ENCODE measurements at regions not wholly inside any gene's neighbourhood (a gene's known extent, or its start where the extent isn't known, plus 50 kb on each side); places are given as distances from the start of the nearest gene placed in this dataset.

DNA sequence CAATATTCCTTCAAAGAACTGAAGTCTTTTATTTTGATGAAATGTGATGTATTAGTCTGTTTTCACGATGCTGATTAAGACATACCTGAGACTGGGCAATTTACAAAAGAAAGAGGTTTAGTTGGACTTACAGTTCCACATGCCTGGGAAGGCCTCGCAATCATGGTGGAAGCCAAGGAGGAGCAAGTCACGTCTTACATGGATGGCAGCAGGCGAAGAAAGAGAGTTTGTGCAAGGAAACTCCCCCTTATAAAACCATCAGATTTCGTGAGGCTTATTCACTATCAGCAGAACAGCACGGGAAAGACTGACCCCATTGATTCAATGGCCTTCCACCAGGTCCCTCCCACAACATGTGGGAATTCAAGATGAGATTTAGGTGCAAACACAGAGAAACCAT, 750.3 kb upstream of the KCND2 start:
- no peak overlapping the region for H3K27ac ChIP-seq (ENCODE audit: low read length)
- TF ChIP-seq EZH2phosphoT487 (IDR thresholded peaks at IDR 0.05; ENCODE audit: low read depth), result no peak
- TF ChIP-seq, protein P1, sequence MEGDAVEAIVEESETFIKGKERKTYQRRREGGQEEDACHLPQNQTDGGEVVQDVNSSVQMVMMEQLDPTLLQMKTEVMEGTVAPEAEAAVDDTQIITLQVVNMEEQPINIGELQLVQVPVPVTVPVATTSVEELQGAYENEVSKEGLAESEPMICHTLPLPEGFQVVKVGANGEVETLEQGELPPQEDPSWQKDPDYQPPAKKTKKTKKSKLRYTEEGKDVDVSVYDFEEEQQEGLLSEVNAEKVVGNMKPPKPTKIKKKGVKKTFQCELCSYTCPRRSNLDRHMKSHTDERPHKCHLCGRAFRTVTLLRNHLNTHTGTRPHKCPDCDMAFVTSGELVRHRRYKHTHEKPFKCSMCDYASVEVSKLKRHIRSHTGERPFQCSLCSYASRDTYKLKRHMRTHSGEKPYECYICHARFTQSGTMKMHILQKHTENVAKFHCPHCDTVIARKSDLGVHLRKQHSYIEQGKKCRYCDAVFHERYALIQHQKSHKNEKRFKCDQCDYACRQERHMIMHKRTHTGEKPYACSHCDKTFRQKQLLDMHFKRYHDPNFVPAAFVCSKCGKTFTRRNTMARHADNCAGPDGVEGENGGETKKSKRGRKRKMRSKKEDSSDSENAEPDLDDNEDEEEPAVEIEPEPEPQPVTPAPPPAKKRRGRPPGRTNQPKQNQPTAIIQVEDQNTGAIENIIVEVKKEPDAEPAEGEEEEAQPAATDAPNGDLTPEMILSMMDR (IDR thresholded peaks at IDR 0.05; ENCODE audit: low read depth, low read length), result no peak
- no peaks in the 10 kb centered on the region for H3K9me3 ChIP-seq (ENCODE audit: insufficient read depth, low read length)
- H3K36me3 ChIP-seq (replicated peaks; ENCODE audit: low read depth, low read length), result no peaks in the 10 kb centered on the region
- H3K9ac ChIP-seq (ENCODE audit: low read length), result no peak overlapping the region
- no peaks in the 10 kb centered on the region for H3K79me2 ChIP-seq (ENCODE audit: low read length)
- no peak overlapping the region for H2AFZ ChIP-seq (ENCODE audit: low read depth, low read length)
- peaks cover 3% of the 10 kb centered on the region; the same call in 1 of the 2 replicates for H3K4me1 ChIP-seq (ENCODE audit: low read length)
- no peaks in the 10 kb centered on the region for H3K27me3 ChIP-seq (ENCODE audit: low read depth, low read length)
- H3K4me3 ChIP-seq (ENCODE audit: low read length), result no peak overlapping the region
- H3K4me2 ChIP-seq (ENCODE audit: low read length), result no peak overlapping the region
- H4K20me1 ChIP-seq (ENCODE audit: insufficient read depth, low read length), result no peaks in the 10 kb centered on the region

DNA sequence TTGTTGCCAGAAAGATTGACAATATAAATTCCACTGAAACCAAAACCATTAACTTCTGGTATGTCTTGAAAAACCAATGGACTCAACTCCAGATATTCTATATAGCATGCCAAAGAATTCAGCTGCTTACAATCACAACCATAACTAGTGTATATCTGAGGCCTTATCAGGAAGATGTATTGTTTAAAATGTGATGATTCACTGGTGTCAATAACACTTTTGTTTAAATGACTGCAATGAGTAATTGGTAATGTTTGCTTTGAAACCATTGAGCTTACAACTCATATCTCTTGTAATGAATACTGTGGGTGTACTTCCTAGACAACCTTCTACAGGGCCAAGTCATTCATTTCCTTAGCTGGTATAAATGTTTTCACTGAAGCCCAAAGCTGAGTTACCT, 727.9 kb upstream of the KCND2 start:
- no peak for TF ChIP-seq EZH2phosphoT487 (IDR thresholded peaks at IDR 0.05; ENCODE audit: low read depth)
- TF ChIP-seq, protein P1 (IDR thresholded peaks at IDR 0.05; ENCODE audit: low read depth, low read length), result no peak
- Histone ChIP-seq H3K9ac (ENCODE audit: low read length) (no peak overlapping the region), H3K4me3 (ENCODE audit: low read length) (no peak overlapping the region), H3K27ac (ENCODE audit: low read length) (no peak overlapping the region), H3K9me3 (ENCODE audit: insufficient read depth, low read length) (no peaks in the 10 kb centered on the region), H3K4me2 (ENCODE audit: low read length) (no peak overlapping the region), H3K4me1 (ENCODE audit: low read length) (no peaks in the 10 kb centered on the region), H2AFZ (ENCODE audit: low read depth, low read length) (no peak overlapping the region), H3K36me3 (replicated peaks; ENCODE audit: low read depth, low read length) (no peaks in the 10 kb centered on the region), H3K79me2 (ENCODE audit: low read length) (no peaks in the 10 kb centered on the region), H4K20me1 (ENCODE audit: insufficient read depth, low read length) (no peaks in the 10 kb centered on the region), H3K27me3 (ENCODE audit: low read depth, low read length) (no peaks in the 10 kb centered on the region)

DNA sequence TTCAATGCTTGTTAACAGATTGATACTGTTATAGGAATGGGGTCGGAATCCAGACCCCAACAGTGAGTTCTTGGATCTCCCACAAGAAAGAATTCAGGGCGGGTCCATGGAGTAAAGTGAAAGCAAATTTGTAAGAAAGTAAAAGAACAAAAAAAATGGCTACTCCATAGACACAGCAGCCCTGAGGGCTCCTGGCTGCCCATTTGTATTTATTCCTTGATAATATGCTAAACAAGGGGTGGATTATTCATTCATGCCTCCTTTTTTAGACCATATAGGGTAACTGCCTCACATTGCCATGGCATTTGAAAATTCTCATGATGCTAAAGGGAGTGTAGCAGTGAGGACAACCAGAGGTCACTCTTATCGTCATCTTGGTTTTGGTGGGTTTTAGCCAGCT, 717.2 kb upstream of the KCND2 start:
- no peaks in the 10 kb centered on the region for H3K27me3 ChIP-seq (ENCODE audit: low read depth, low read length)
- no peak overlapping the region for H3K27ac ChIP-seq (ENCODE audit: low read length)
- no peak overlapping the region for H3K4me3 ChIP-seq (ENCODE audit: low read length)
- H3K9ac ChIP-seq (ENCODE audit: low read length), result no peak overlapping the region
- no peaks in the 10 kb centered on the region for H3K36me3 ChIP-seq (replicated peaks; ENCODE audit: low read depth, low read length)
- TF ChIP-seq, protein P1 (IDR thresholded peaks at IDR 0.05; ENCODE audit: low read depth, low read length), result no peak
- no peak for TF ChIP-seq EZH2phosphoT487 (IDR thresholded peaks at IDR 0.05; ENCODE audit: low read depth)
- no peak overlapping the region for H2AFZ ChIP-seq (ENCODE audit: low read depth, low read length)
- H3K4me1 ChIP-seq (ENCODE audit: low read length), result no peaks in the 10 kb centered on the region
- H3K9me3 ChIP-seq (ENCODE audit: insufficient read depth, low read length), result no peaks in the 10 kb centered on the region
- H4K20me1 ChIP-seq (ENCODE audit: insufficient read depth, low read length), result no peaks in the 10 kb centered on the region
- no peaks in the 10 kb centered on the region for H3K79me2 ChIP-seq (ENCODE audit: low read length)
- H3K4me2 ChIP-seq (ENCODE audit: low read length), result no peak overlapping the region

DNA sequence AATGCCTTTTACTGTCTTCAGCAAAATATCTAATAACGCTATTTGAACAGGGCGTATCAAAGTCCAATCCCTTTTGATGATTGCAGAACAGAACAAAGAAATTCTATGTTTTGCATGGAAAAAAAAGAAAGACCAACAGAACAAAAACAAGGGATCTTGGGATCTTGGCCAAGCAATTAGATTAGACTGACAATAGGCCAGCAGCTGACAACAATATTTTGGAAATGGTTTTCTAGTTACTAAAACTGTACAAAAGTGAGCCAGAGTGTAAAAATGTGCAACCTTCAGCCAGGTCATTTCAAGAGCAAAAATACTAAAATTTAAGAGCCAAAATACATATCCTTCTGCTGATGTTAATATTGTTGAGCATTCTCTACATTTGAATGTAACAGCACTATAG, 716.5 kb upstream of the KCND2 start:
- TF ChIP-seq, protein P1 (IDR thresholded peaks at IDR 0.05; ENCODE audit: low read depth, low read length), result no peak
- no peak for TF ChIP-seq EZH2phosphoT487 (IDR thresholded peaks at IDR 0.05; ENCODE audit: low read depth)
- no peaks in the 10 kb centered on the region for H3K79me2 ChIP-seq (ENCODE audit: low read length)
- H3K27me3 ChIP-seq (ENCODE audit: low read depth, low read length), result no peaks in the 10 kb centered on the region
- no peak overlapping the region for H3K27ac ChIP-seq (ENCODE audit: low read length)
- no peak overlapping the region for H3K9ac ChIP-seq (ENCODE audit: low read length)
- H3K4me3 ChIP-seq (ENCODE audit: low read length), result no peak overlapping the region
- H4K20me1 ChIP-seq (ENCODE audit: insufficient read depth, low read length), result no peaks in the 10 kb centered on the region
- H3K9me3 ChIP-seq (ENCODE audit: insufficient read depth, low read length), result no peaks in the 10 kb centered on the region
- no peak overlapping the region for H2AFZ ChIP-seq (ENCODE audit: low read depth, low read length)
- H3K36me3 ChIP-seq (replicated peaks; ENCODE audit: low read depth, low read length), result no peaks in the 10 kb centered on the region
- H3K4me1 ChIP-seq (ENCODE audit: low read length), result no peaks in the 10 kb centered on the region
- no peak overlapping the region for H3K4me2 ChIP-seq (ENCODE audit: low read length)

All from OCI-LY3 (cell line).